Loucy (cell line): ENCODE measurements at regions not wholly inside any gene's neighbourhood (a gene's known extent, or its start where the extent isn't known, plus 50 kb on each side); places are given as distances from the start of the nearest gene placed in this dataset.

Source experiments
- H2AFZ ChIP-seq: fragments of 200-600 bp; sonication (generic); 2 replicates; pipeline ENCODE4 v1.6.0; 2016; ENCODE audit warnings: antibody characterized with exemption, mild to moderate bottlenecking, low read length, moderate library complexity
- H3F3A ChIP-seq: fragments of 200-600 bp; 2 replicates; pipeline ENCODE4 v1.6.0; 2016; ENCODE audit warnings: antibody characterized with exemption, low read depth, mild to moderate bottlenecking
- H3K27me3 ChIP-seq: fragments of 200-600 bp; sonication (generic); 2 replicates; pipeline ENCODE4 v1.6.1; 2014; ENCODE audit warnings: low read length, mild to moderate bottlenecking; ENCODE audit not compliant: insufficient read depth, poor library complexity, severe bottlenecking
- H3K36me3 ChIP-seq: fragments of 200-600 bp; sonication (generic); 2 replicates; pipeline ENCODE4 v1.6.1; 2016; ENCODE audit warnings: low read length; ENCODE audit not compliant: insufficient read depth
- H3K4me1 ChIP-seq: fragments of 200-600 bp; sonication (generic); 2 replicates; pipeline ENCODE4 v1.5.1; 2014; ENCODE audit warnings: low read length, mild to moderate bottlenecking; ENCODE audit not compliant: insufficient read depth, poor library complexity, severe bottlenecking
- H3K4me2 ChIP-seq: fragments of 200-600 bp; sonication (generic); 2 replicates; pipeline ENCODE4 v1.6.0; 2014; ENCODE audit warnings: antibody characterized with exemption, low read length, low read depth, mild to moderate bottlenecking; ENCODE audit not compliant: poor library complexity, severe bottlenecking
- H3K4me3 ChIP-seq: fragments of 200-600 bp; sonication (generic); 2 replicates; pipeline ENCODE4 v1.5.1; 2014; ENCODE audit warnings: low read length, mild to moderate bottlenecking, mixed read lengths; ENCODE audit not compliant: poor library complexity, severe bottlenecking
- H3K79me2 ChIP-seq: fragments of 200-600 bp; sonication (generic); 2 replicates; pipeline ENCODE4 v1.6.1; 2014; ENCODE audit warnings: low read length; ENCODE audit not compliant: insufficient read depth
- H3K9ac ChIP-seq: fragments of 200-600 bp; sonication (generic); 2 replicates; pipeline ENCODE4 v1.6.0; 2014; ENCODE audit warnings: mild to moderate bottlenecking, low read depth, low read length, moderate library complexity; ENCODE audit not compliant: poor library complexity, severe bottlenecking
- H3K9me2 ChIP-seq: fragments of 200-600 bp; sonication (generic); replicated peaks from 2 replicates; pipeline ENCODE4 v1.6.1; 2016; ENCODE audit warnings: low read depth, low read length, mixed read lengths
- H3K9me3 ChIP-seq: fragments of 200-600 bp; sonication (generic); 2 replicates; pipeline ENCODE4 v1.6.1; 2014; ENCODE audit warnings: mild to moderate bottlenecking, antibody characterized with exemption, low read length, low read depth; ENCODE audit not compliant: insufficient read depth
- H4K20me1 ChIP-seq: fragments of 200-600 bp; sonication (generic); 2 replicates; pipeline ENCODE4 v1.6.0; 2014; ENCODE audit warnings: antibody characterized with exemption, low read length, mild to moderate bottlenecking; ENCODE audit not compliant: insufficient read depth, poor library complexity, severe bottlenecking
- CTCF ChIP-seq: fragments of 200-600 bp; sonication (generic); conservative IDR thresholded peaks from 2 replicates; pipeline ENCODE4 v1.5.1; 2014; ENCODE audit warnings: mild to moderate bottlenecking, antibody characterized with exemption, low read length
- EZH2phosphoT487 ChIP-seq: fragments of 200-600 bp; IDR thresholded peaks from 2 replicates; pipeline ENCODE4 v1.6.1; 2018; ENCODE audit warnings: antibody characterized with exemption, mild to moderate bottlenecking, moderate library complexity, borderline replicate concordance

GRCh38 chr5:77935506-77936364 is 159.6 kb upstream of the TBCA start:
- H3K4me3 ChIP-seq, result no peak overlapping the region
- H3K4me2 ChIP-seq, result peak overlapping the region; percentile 15

GRCh38 chr5:77928776-77929300 is 152.7 kb upstream of the TBCA start:
- Histone ChIP-seq H3K27me3 (no peaks in the 10 kb centered on the region), H3K9ac (no peak overlapping the region), H4K20me1 (no peaks in the 10 kb centered on the region), H3K9me3 (no peaks in the 10 kb centered on the region), H2AFZ (no peak overlapping the region), H3K79me2 (no peaks in the 10 kb centered on the region), H3K9me2 (no peaks in the 10 kb centered on the region), H3K4me1 (no peaks in the 10 kb centered on the region), H3F3A (no peaks in the 10 kb centered on the region), H3K36me3 (no peaks in the 10 kb centered on the region), H3K4me3 (no peak overlapping the region), H3K4me2 (no peak overlapping the region)
- no peak for TF ChIP-seq EZH2phosphoT487
- TF ChIP-seq CTCF, result no peak

More at GRCh38 chr5:77935506-77936364, 159.6 kb upstream of the TBCA start:
- Histone ChIP-seq H3K9me3 (no peaks in the 10 kb centered on the region), H3K9me2 (no peaks in the 10 kb centered on the region), H3K9ac (no peak overlapping the region), H4K20me1 (no peaks in the 10 kb centered on the region), H3K4me1 (peaks cover 9% of the 10 kb centered on the region), H3F3A (no peaks in the 10 kb centered on the region), H2AFZ (no peak overlapping the region), H3K27me3 (no peaks in the 10 kb centered on the region), H3K79me2 (no peaks in the 10 kb centered on the region), H3K36me3 (no peaks in the 10 kb centered on the region)
- no peak for TF ChIP-seq CTCF
- TF ChIP-seq EZH2phosphoT487, result no peak

GRCh38 chr5:77926337-77926736 is 150.2 kb upstream of the TBCA start:
- Histone ChIP-seq H3K79me2 (no peaks in the 10 kb centered on the region), H4K20me1 (no peaks in the 10 kb centered on the region), H3K4me1 (no peaks in the 10 kb centered on the region), H3K9me3 (no peaks in the 10 kb centered on the region), H3K9me2 (no peaks in the 10 kb centered on the region), H3K9ac (no peak overlapping the region), H3F3A (no peaks in the 10 kb centered on the region), H3K4me3 (no peak overlapping the region), H3K4me2 (no peak overlapping the region), H2AFZ (no peak overlapping the region), H3K36me3 (no peaks in the 10 kb centered on the region), H3K27me3 (no peaks in the 10 kb centered on the region)
- TF ChIP-seq CTCF (no peak), EZH2phosphoT487 (no peak)
